HG02678 (cell line): ENCODE measurements at regions not wholly inside any gene's neighbourhood (a gene's known extent, or its start where the extent isn't known, plus 50 kb on each side); places are given as distances from the start of the nearest gene placed in this dataset.

Experiments
- ATAC-seq: cut with Tn5 transposase; IDR thresholded peaks from one replicate; pipeline ENCODE4 v1.9.1; 2021; ENCODE audit warnings: mild to moderate bottlenecking, moderate library complexity; ENCODE audit not compliant: unreplicated experiment

DNA sequence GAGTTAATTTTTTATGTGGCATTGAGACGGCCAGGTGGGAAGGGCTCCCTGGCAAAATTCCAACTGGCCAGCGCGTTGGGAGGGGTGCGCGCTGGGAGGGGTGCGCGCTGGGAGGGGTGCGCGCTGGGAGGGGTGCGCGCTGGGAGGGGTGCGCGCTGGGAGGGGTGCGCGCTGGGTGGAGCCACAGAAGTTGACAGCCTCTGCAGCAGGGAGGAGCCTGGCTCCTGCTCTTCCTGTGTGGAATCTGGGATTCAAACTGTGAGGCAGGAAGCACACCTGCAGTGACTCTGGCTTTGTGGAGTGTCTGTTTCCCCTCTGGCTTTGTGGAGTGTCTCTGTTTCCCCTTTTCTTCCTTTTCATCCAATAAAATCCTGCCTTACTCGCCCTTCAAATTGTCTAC, 147.9 kb upstream of the CBLN2 start:
- no peak for ATAC-seq

DNA sequence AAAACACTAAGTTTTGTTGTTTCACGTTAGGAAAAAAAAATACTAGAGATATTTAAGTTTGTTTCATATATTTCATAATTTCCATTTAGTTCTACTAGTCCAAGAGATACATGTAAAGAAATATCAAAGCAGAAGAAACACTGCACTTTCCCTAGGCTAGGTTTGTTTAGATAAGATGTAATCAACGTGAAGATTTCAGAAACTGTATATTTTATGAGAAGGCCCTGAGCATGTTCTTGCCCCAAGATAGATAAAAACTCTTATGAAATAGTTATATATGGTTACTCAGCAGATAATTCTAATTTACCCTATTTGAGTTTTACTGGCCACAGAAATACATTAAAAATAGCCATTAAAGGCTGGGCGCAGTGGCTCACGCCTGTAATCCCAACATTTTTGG, 143.6 kb upstream of the CBLN2 start:
- no peak for ATAC-seq

DNA sequence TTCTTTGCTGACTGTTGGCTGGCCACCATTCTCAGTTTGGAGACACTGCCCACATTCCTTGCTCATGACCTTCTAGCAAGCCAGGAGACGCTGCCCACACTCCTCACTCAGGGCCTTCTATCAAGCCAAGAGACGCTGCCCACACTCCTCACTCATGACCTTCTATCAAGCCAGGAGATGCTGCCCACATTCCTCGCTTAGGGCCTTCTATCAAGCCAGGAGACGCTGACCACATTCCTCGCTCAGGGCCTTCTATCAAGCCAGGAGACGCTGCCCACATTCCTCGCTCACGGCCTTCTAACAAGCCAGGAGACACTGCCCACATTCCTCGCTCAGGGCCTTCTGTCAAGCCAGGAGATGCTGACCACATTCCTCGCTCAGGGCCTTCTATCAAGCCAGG, 131.3 kb upstream of the CBLN2 start:
- ATAC-seq: no peak

DNA sequence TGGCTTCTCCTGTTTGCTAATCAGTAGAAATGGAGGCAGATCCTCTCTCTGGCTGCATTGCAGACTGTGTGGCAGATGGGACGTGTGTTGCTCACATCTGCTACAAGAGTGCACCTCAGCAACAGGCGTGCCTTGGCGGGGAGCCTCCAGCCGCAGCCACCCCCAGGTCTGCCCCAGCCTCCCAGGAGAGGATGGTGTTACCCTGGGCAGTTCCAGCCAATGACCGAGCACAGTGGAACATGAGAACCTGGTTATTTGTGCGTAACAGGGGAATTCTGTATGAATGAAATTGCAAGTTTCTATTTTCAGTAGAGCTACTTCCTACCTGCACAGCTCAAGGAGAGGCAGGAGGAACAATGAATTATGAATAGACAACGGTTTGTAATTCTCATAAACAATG, 130.6 kb upstream of the CBLN2 start:
- ATAC-seq: peak; percentile 70

DNA sequence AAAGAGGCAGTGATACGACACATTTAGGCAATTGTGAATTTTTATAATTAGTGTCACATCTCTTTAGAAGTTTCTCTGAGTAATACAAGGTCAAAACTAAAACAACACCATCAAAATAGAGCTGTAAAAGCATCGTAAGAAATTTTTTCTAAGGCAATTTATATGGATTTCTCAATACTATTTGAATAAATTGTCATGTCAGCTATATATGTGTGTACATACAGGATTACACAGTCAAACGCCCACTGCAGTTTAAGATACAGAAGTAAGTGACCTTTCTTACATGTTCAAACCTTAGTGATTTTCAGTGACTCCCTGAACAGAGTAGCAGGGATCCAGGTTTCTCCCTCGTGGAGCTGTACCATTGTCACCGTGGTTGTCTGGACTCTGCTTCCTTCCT, 129.1 kb upstream of the CBLN2 start:
- no peak for ATAC-seq

DNA sequence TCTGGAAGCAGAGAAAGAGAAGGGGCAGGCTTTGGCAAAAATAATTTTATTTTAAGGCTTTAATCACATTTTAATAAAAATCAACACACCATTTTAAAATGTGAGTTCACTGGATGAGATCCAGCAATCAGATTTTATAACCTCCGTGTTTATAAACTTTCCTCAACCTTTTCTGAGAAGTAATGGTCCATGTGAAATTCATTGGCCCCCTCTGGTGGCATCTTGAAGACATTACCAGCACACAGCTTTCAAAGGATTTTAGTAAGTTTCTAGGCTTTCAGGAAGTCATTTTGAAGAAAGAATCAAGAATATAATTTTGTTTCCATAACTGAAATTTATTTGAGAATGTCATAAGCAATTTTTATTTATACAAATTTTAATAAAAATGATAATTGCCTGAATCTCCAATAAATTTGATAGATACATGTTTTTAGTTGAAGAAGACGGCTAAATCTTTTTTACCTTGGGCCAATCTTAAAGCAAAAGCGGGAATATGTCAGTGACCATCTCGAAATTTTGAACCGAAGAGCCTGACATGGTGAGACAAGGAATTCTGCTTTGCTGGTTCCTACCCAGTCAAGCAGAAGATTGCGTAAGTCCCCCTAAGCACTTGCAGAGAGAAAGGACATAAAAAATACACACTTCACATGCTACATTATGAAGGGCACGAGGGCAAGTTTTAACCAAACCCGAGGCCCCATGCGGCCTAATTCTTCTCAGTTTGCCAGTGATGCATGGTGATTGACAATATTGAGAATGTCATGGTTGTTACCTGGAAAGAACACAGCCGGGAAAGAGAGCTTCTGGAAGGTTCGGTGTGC, 128.4 kb upstream of the CBLN2 start:
- ATAC-seq: peak; percentile 55

DNA sequence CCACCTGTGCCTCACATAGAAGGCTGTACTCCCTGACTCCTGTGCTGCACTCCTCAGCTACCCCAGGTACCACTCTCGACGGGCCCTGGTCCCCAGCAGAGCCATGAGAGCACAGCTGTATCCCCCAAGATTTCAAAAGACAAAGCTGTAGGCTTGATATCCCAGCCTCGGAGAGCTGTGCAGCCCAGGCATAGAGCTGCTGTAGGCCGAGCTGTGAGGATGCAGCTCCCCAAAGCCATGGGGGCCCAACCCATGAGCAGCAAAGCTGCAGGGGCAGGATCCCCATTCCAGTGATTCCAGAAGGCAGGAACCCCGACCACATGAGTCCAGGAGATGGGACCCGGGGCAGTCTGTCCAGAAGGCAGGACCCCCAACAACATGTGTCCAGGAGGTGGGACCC, 123.8 kb upstream of the CBLN2 start:
- no peak for ATAC-seq

DNA sequence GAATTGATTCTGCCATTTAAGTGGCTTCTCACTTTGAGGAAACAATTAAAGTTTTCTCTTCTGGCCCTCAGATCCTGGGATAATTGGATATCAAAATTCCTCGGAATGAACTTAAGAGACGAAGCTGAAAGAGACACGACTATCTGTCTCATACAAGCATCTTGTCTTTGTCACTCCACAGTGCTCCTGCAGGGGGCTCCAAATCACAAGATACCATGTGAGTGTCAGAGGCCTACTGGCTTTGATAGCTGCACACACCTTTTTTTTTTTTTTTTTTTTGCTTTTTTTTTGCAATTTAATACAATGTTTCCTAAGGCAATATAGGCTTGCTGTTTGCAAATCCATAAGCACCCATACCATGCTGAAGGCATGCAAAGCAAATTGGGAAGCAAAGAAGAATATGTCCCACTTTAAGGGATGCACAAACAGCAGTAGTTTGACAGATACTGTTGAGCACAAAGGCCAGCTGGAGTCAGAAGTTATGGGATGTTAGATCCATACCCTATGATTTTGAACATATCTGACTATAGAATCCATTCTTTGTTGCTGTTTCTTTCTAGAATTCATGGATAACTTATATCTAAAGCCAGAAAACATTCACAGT, 109.0 kb upstream of the CBLN2 start:
- peak; percentile 91 for ATAC-seq

DNA sequence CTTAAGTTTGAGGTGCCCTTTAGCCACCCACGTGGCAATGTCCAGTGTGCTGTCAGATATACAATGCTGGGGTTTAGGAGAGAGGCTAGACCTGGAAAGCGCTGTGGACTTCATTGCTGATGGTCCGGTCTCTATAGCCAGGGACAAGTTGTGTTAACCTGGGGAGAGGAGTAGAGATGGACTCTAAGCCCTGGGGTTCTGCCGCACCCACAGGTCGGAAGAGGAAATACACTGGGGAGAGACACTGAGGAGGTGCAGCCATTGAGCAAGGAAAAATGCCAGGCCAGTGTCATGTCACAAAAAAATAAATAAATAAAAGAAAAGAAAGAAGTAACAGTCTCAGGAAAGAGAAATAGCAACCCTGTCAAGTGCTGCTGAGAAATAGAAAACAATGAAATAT, 106.9 kb upstream of the CBLN2 start:
- ATAC-seq: no peak

DNA sequence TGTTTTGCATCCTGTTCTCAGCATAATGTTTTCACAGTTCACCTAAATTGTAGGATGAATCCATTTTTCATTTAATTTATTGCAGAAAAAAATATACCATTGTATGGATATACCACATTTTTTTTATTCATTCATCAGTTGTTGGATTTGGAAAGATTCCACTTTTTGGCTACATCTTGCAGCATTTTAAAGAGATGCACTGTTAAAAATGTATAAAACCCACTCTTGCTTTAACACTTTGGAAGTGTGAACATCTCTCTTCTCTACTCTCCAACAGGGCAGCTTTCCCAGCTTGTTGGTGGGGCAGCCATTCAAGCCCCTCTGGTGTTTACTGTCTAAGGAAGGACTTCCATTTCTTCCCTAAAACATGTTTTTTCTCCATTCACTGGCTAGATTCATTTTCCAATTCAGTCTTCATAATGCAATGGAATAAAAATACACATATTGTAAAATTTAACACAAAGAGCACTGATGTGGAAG, 104.4 kb upstream of the CBLN2 start:
- no peak for ATAC-seq

DNA sequence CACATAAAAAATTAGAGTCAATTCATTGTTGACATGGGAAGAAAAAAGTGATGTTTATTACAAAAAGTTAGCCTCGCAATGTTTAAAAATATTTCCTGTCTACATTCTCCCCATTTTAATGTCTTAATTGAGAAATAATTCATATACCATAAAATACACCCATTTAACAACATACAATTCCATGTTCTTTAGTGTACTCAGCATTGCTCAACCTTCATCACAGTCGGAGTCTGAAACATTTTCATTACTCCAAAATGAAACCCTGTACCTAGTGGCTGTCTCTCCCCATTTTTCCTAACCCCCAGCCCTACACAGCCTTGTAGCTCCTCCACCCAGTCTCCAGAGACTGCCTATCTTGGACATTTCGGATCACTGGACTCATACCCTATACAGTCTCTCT, 103.9 kb upstream of the CBLN2 start:
- no peak for ATAC-seq

DNA sequence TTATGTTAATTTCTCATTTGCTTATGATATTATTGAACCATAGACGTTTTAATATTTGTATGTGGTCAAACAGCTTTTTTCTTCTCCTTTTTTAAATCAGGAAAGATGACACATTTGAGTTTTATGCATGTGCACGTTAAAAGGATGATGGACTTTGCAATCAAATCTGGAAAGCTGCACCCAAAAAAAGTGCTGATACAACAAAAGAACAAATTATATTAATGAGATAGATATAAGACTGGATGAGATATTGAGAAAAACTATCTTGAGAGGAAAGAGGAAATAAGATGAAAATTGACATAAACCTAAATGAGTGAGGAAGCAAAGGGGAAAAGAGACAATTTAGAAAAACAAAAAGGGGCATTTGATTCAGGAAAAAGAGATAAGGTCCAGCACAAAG, 96.4 kb upstream of the CBLN2 start:
- ATAC-seq: no peak

DNA sequence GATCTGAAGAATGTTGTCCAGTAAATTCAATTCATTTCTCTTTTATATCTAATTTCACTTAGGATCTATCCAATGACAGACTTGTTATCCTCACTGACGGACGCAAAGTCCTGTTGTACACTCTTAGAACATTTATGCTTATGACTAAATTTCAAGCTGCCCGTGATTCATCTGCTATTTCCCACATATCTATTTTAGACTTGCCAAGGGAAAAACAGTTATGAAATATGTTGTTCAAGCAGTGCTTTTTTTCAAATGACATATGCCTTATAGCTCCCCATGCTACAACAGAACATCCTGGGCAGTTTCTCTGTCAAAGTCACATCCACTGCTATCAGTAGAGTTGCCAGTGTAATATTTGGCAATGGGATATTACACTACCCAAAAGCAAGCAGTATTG, 94.2 kb upstream of the CBLN2 start:
- ATAC-seq: no peak

DNA sequence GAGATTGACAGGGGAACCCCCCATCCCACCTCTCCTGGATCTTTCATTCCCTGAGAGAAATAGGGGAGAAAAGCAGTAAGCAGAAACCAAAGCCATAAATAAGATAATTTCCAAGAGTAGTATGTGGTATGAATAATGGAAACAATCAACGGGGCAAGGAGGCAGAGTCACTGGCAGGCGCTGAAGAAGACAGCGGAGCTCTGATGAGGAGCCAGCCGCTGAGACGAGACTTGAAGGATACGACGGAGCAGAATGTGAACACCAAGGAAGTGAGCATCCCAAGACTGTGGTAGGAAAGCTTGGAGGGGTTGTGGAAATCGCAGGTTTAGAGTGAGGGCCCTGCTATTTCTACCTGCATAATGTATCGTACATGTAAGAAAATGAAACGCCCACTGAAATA, 93.6 kb upstream of the CBLN2 start:
- no peak for ATAC-seq

DNA sequence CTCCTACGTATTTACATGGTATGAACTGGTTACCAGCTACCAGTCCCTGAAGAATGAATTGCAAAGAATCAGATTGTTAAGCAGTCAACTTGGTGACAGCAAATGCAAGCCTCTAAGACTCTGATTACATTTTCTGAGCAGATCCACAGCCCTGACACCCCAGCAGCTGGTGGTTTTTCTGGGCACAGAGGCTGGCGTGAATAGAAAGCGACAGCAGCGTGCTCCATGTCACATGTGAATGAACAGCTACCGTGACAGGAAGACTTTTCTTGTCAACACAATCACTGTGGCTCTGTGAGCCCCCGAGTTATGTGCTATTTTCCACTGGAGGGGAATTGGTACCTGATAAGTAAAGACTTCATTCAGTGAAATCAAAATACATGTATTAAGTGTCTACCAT, 93.2 kb upstream of the CBLN2 start:
- no peak for ATAC-seq

DNA sequence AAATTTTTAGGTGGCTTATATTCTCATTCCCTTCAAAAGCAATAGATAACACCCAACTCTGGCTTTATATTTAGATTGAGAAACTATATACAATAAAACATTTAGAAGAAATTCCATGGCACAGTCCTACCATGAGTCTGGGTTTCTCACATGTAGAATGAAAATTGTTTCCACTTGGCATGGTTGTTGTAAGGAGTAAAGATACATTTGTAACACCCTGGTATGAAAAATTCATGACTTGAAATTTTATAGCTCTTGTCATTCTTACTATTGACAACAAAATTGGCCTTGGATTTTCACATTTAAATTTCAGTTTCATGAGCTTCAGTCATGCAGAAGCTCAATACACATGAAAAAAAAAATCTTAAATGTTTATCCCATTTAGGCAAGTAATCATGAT, 92.5 kb upstream of the CBLN2 start:
- no peak for ATAC-seq

DNA sequence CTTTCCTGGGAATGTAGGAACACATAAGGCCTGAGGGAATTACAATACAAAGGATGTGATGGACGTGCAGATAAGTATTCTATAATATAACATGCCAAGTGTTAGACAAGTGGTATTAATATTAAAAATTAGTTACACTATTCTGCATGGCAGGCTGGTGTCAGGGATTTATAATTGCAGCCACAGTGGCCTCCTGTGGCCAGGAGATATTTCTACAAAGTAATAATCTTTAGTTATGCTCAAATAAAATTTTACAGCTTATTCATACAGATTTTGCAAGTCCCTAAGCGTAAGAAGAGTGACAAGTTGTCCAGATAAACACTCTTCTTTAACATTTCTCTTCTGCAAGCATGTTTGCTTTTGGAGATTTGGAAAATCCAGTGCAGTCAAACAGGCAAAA, 90.4 kb upstream of the CBLN2 start:
- ATAC-seq: no peak

DNA sequence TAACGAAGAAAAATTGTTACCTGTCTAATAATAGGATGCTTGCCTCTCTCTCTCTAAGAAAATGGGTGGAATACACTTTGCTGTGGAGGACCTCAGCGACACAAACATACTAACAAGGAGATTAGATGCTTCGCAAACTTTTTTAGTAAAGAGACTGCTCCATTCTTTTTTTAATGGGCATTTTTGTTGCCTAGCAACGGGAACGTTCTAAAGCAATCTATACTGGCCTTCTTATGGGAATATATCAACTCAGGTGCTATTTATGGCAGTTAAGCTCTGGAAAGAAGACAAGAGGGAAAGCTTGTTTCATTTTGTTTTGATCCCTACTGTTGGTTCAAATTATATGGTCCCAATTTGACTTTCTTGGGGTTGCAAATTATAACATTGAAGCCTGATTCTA, 86.8 kb upstream of the CBLN2 start:
- ATAC-seq: no peak

DNA sequence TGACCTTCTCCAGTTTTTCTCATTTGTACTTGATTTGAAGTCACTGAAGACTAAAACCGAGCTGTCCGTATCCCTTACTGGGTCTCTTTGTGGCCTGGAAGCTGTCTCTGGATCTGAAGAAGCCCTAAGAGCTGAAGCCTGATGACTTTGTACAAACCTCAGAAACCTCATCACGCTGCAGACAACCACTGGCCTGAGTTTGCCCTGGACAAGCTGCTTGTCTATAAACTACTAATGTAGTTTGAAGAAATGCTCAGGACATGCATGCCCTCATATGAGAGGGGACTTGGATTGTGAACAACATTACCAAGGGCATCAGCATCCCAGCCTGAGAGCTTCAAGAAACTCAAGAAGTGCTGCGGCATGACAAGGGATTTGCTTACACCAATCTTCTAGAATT, 79.3 kb upstream of the CBLN2 start:
- ATAC-seq: no peak

DNA sequence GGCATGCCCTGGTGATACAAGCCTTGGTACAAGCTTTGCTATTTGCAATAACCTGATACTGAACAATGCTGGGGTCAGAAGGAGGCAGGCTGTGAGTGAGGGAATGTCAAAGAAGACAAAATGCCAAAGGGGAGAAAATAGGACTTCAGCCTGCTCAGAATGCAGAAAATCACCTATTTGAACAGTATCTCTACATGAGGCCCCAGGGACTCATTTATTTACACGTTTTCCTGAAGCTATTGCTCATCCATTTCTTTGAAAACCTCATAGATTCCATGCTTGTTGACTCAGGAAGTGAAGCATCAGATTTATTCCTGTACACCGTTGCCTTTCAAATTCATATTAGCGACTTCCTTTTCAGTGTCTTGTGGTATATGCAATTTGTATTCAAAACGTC, 69.4 kb upstream of the CBLN2 start:
- no peak for ATAC-seq

DNA sequence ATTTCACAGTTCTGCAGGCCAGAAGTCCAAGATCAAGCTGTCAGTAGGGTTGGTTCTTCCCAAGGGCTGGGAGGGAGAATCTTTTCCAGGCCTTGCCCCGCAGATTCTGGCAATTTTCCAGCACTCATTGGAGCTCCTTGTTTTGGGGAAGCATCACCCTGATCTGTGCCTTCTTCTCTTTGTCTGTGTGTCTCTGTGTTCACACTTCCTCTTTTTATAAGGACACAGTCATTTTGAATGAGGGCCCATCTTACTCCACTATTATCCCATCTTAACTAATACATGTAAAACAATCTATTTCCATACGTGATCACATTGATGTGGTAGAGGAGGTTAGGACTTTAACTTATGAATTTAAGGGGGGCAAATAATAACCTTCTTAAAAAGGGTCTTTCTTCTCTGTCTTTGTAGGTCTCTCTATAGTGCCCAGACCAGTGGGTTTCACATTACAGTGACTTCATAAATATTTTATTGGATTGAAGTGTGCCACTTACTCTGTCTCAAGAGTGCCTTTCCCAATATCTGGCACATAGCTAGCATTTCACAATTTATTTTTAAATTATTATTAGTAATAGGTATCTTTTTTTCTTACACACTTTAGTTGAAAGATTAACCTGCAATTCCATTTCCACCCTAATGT, 68.9 kb upstream of the CBLN2 start:
- no peak for ATAC-seq

DNA sequence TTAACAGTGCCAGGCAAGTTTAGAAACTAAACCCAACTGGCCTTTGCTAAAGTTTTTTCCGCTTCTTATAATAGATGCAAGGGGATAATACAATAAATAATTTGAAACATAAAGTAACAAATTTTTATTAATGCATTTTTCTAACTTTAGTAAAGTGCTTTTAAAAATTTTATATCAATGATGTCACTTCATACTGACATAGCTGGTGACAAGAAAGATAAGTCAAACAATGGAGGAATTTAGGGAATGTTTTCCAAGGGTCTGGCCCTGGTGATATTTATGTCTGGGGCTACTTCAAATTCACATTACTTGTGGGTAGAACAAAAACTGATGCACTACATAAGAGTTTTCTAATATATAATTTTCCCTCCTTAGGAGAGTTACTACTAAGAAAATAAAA, 61.2 kb upstream of the CBLN2 start:
- ATAC-seq: no peak
